Inflammatory macrophage (primary cell): ENCODE measurements at regions not wholly inside any gene's neighbourhood (a gene's known extent, or its start where the extent isn't known, plus 50 kb on each side); places are given as distances from the start of the nearest gene placed in this dataset.

Experiments
- DNase-seq, 2 donors: peaks; one replicate each; pipeline ENCODE4 v3.0.0-alpha.2; 2020 to 2022

GRCh38 chr1:84759756-84760155, 69.5 kb upstream of the SSX2IP start:
- no peak for DNase-seq

DNA sequence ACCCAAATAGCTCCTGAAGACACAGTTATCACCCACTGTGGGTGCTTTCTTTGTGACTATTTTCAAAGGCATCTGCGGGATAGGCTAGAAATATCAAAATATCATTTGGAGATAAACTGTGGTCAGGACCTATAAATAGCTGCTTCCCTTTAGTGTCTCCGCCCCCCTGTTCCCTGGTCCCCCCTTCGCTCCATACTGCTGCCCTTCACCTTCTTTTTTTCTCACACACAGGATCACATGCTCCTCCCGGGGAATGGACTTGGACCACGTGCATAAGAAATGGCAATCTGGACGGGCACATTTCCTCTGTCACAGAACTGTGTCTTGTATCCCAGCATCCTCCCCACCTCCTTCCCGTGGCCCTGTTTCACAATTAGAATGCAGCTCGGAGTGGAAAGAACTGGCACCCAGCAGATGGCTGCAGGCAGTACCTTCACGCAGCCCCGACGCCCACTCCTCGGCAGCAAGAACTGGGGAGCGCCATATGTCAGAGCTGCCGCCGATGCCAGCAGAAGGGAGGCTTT, 68.8 kb upstream of the SSX2IP start:
- DNase-seq: peak; percentile 54 to 57

GRCh38 chr1:84758476-84758875, 68.2 kb upstream of the SSX2IP start:
- no peak for DNase-seq

GRCh38 chr1:84757301-84757700, 67.0 kb upstream of the SSX2IP start:
- no peak for DNase-seq

DNA sequence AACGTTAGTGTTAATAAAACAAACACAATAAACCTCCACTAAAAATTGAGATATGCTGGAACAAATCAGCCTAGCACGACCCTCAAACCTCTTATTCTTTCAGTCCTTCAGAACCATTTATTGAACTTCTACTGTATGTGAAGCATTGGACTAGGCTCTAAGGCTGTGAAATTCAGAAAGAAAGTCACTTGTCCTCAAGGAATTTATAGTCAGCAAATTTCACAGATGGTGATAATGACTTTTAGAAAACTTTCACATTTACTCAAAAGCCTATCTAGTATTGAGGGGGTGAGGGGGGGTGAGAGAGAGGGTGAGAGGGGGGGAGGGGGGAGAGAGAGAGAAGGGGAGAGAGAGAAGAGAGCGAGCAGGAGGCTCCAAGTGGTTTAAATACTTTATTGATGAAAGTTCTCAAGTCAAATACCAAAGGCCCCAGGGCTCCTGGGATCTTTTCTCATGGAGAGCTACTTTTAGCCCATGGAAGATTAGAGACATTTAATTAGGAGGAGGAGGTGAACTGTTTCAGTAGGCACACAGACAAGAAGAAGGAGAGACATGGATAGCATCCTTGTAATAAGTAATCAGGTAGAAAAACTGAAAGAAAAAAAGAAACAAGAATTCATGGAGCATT, 66.3 kb upstream of the SSX2IP start:
- no peak for DNase-seq

DNA sequence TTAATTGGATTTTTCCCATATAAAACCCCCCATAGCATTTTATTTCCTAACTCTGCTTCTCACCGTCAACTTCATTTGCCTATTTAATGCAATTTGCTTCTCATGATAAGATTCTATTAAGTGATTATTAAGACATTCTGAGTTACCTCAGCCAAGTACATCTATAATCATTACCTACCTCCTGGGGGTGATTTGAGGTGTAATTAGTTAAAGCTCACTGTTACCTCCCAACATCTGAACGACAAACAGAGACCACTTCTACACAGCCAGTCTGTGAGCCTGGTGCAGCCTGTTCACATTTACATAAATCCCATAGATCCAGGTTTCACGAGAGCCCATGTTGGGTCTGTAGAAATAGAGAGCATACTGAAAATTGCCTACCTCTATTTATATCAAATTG, 65.7 kb upstream of the SSX2IP start:
- DNase-seq: no peak

GRCh38 chr1:84755216-84755615, 65.0 kb upstream of the SSX2IP start:
- DNase-seq: no peak

GRCh38 chr1:84754386-84754703, 64.1 kb upstream of the SSX2IP start:
- DNase-seq: no peak

- DNase-seq: peak; percentile 68 to 71
These were observed 63.5 kb upstream of the SSX2IP start for GRCh38 chr1:84753516-84754385.

DNA sequence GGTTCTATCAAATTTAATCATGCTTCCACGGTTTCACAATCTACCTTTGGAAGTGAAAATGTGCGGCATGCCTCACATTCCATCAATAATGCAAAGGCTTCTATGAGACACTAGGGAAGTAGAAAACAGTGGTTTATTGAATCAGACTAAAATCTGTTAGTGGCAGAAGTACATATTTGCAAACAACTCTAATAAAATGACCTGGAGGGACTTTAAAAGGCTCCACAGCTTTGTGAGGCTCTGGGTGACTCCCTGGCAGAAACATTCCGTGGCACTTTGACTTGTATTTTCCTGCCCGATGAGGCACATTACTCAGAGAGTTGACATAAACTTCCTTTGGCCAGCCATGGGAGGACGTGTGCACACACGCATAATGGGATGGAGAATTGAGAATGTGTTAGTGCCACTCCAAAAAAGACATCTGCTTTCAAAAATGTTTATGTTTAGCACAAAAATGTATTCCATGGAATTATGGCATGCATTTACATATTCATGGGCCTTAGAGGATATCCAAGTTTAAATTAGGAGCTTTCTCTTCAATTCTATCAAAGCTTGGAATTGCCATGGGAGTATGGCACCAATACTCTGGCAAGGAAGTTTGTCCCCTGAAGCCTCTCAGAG, 60.0 kb upstream of the SSX2IP start:
- no peak for DNase-seq

GRCh38 chr1:84749427-84749826, 59.2 kb upstream of the SSX2IP start:
- DNase-seq: no peak

DNA sequence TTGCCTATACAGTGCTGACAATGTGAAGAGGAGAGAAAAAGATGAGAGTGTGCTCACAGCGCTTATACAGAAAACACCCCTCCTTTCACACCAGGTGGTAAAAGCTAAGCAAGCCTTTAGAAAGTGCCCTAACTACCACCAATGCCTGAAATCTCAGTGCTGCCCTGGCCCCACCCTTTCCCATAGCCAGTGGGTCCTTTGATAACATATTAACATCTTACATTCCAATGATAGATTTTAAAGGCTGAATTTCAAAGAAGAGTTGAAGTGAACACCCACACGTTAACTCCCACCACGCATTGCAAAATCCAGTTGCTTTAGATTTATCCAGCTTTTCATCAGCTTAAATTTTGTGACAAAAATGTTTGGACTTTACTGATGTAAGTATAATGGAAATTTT, 58.1 kb upstream of the SSX2IP start:
- DNase-seq: no peak

DNA sequence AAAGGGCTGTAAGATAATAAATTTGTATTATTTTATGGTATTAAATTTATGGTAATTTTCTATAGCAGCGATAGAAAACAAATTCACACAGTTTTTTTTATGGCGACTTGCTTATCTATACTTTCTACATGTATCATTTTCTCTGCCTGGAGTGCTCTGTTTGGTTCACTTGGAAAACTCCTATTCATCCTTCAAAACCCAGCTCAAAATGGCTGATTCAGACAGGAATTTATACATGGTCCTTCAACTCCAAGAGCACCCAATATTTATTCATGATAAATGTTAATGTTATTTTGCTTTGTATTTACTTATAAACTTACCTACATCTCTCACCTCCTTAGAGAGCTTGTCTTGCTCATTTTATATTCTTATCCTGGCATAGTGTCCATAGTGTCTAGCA, 55.6 kb upstream of the SSX2IP start:
- DNase-seq: no peak

DNA sequence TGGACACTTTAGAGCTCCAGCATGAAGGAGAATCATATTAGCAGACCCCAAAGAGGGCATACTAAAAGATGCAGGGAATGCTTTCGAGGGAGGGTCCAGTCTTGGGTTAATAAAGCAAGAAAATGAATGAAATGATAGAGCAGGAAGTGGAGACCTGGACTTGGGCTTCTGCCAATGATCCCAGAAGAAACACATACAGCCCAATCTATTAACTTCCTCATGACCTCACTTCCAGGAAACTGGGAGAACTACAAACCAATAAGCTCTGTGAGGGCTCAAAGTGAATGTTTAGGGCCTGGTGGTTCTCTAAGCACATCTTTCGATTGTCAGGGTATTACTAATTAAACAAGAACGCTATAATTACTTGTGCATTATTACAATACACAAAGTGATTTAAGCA, 53.6 kb upstream of the SSX2IP start:
- DNase-seq: no peak

- no peak for DNase-seq
These were observed 52.4 kb upstream of the SSX2IP start for GRCh38 chr1:84742653-84743052.

DNA sequence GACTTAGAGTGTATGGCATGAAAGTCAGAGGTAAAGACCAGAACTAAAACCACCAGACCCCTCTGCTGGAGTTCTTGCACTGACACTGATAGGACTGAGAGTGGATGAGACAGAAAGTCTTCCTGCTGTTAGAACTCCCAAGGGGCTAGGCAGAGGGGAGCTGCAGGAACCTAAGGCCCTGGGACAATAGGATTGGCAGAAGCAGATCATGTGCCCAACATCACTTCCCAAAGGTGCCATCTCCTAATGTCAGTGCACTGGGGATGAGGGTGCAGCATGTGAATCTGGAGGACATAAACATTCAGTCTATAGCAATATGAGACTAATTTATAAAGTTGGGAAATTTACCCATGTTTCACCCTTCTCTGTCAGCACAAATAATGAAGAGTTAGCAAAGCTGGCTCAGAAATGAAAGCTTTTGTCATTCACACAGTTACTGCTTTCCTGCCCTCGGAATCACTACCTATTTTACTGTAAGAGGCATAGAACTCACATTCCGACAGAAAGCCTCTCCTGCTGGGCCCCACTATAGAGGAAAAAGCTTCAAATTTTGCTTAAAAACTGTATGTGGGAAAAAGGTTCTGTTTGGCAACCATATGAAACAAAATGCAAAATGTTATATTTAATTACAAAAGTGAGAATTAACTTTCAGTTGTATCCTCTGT, 49.9 kb upstream of the SSX2IP start:
- DNase-seq: no peak
